Neural cell (in vitro differentiated cells): ENCODE measurements at regions not wholly inside any gene's neighbourhood (a gene's known extent, or its start where the extent isn't known, plus 50 kb on each side); places are given as distances from the start of the nearest gene placed in this dataset.

Experiments used
- CTCF ChIP-seq: fragments of 450-650 bp; IDR thresholded peaks from 2 replicates; pipeline ENCODE4 v1.5.1; 2014; ENCODE audit warnings: antibody characterized with exemption, mild to moderate bottlenecking, moderate library complexity; ENCODE audit not compliant: poor library complexity, severe bottlenecking
- EZH2 ChIP-seq: fragments of 200-600, 300-800 bp; shearing (Covaris generic), sonication (generic); IDR thresholded peaks from 2 replicates; pipeline ENCODE4 v1.6.1; 2014; ENCODE audit warnings: antibody characterized with exemption, low read length, borderline replicate concordance, mild to moderate bottlenecking; ENCODE audit not compliant: insufficient read depth, poor library complexity, severe bottlenecking
- TAF1 ChIP-seq: IDR thresholded peaks from 2 replicates; pipeline ENCODE4 v1.6.1; 2012; ENCODE audit warnings: low read depth

- TF ChIP-seq EZH2 (no peak), CTCF (no peak), TAF1 (no peak)
Observed at GRCh38 chr2:240364582-240364960, 70.9 kb upstream of the GPC1 start.
